Erythroblast (primary cell): ENCODE measurements at regions not wholly inside any gene's neighbourhood (a gene's known extent, or its start where the extent isn't known, plus 50 kb on each side); places are given as distances from the start of the nearest gene placed in this dataset.

ENCODE experiments used
- GATA1 ChIP-seq: IDR thresholded peaks from 2 replicates; pipeline ENCODE4 v1.6.1; 2011; ENCODE audit warnings: low read depth, mild to moderate bottlenecking, control low read depth, low read length, moderate library complexity
- POLR2A ChIP-seq: IDR thresholded peaks from 2 replicates; pipeline ENCODE4 v1.6.1; 2011; ENCODE audit warnings: mild to moderate bottlenecking, low read length

- TF ChIP-seq POLR2A (no peak), GATA1 (no peak)
These were observed 436.8 kb upstream of the MYT1L start for GRCh38 chr2:2767837-2768236.
